Ovary (tissue), 3 donors: ENCODE measurements at regions not wholly inside any gene's neighbourhood (a gene's known extent, or its start where the extent isn't known, plus 50 kb on each side); places are given as distances from the start of the nearest gene placed in this dataset.

Experiments
- CTCF ChIP-seq, 3 donors: fragments of 450-650 bp in 2 of 3; fragments of 200-600 bp in 1 of 3; IDR thresholded peaks; one replicate each; pipeline versions ENCODE4 v1.5.1 to v1.8.0; 2016 to 2022; ENCODE audit warnings: antibody characterized with exemption in 3 of 3, mild to moderate bottlenecking in 1 of 3
- EP300 ChIP-seq: sonication (generic); formaldehyde crosslinking; IDR thresholded peaks from one replicate; pipeline ENCODE4 v1.6.1; 2017; ENCODE audit warnings: antibody characterized with exemption
- donor health status: DM: no; HTN: no; CAD: no.

- TF ChIP-seq CTCF (IDR thresholded peaks at IDR 0.05), result no peak
- no peak for TF ChIP-seq EP300
Measured at GRCh38 chr4:178894126-178894525, 1451.9 kb upstream of the AGA start.
